ENCODE measurements at regions not wholly inside any gene's neighbourhood (a gene's known extent, or its start where the extent isn't known, plus 50 kb on each side); places are given as distances from the start of the nearest gene placed in this dataset.
"Not testable (repeated sequence)": the region's sequence is repeated elsewhere in the genome, so short reads cannot be mapped to it uniquely, and the experiment has no call there.

- Histone ChIP-seq H3K4me3 (ENCODE audit: low read length in 2 of 2) (no peak overlapping the region), H3K4me1 (ENCODE audit: control insufficient read depth in 1 of 2, insufficient read depth in 2 of 2, low read length in 2 of 2) (no peaks in the 10 kb centered on the region), H3K9me3 (ENCODE audit: control insufficient read depth, low read length) (no peaks in the 10 kb centered on the region), H3K27me3 (ENCODE audit: control insufficient read depth in 1 of 2, insufficient read depth in 2 of 2, low read length in 1 of 2) (no peaks in the 10 kb centered on the region), H3K36me3 (ENCODE audit: control insufficient read depth in 1 of 2, insufficient read depth in 2 of 2, low read length in 1 of 2) (no peaks in the 10 kb centered on the region), H3K27ac (ENCODE audit: low read depth in 1 of 2, low read length in 2 of 2) (no peak overlapping the region)
- intact Hi-C loops (cut with DNase I): no loop called here
- WGBS, 2 donors: 48 to 62% methylated on average over 5 of the region's 5 CpGs
- ATAC-seq (ENCODE audit: low FRiP score) (no peak), DNase-seq (no peak)
These were observed 61.0 kb upstream of the PELI2 start for GRCh38 chr14:56057071-56057741.

GRCh38 chr14:56057767-56058166 is 60.4 kb upstream of the PELI2 start:
- H3K4me3 ChIP-seq (ENCODE audit: low read length in 2 of 2): no peak overlapping the region
- no peak for DNase-seq
- WGBS, 2 donors: 71 to 73% methylated on average over 5 of the region's 5 CpGs

GRCh38 chr14:56059054-56059453 is 59.2 kb upstream of the PELI2 start:
- no peaks in the 10 kb centered on the region for H3K36me3 ChIP-seq (ENCODE audit: control insufficient read depth in 1 of 2, insufficient read depth in 2 of 2, low read length in 1 of 2)
- H3K9me3 ChIP-seq (ENCODE audit: control insufficient read depth, low read length): no peaks in the 10 kb centered on the region
- H3K4me1 ChIP-seq (ENCODE audit: control insufficient read depth in 1 of 2, insufficient read depth in 2 of 2, low read length in 2 of 2): no peaks in the 10 kb centered on the region
- no peaks in the 10 kb centered on the region for H3K27me3 ChIP-seq (ENCODE audit: control insufficient read depth in 1 of 2, insufficient read depth in 2 of 2, low read length in 1 of 2)
- no peak overlapping the region for H3K27ac ChIP-seq (ENCODE audit: low read depth in 1 of 2, low read length in 2 of 2)
- no peak overlapping the region for H3K4me3 ChIP-seq (ENCODE audit: low read length in 2 of 2)
- DNase-seq (no peak), ATAC-seq (ENCODE audit: low FRiP score) (no peak)
- WGBS, 2 donors: 66 to 70% methylated on average over 4 of the region's 4 CpGs
- intact Hi-C loops (cut with DNase I): no loop called here

More at GRCh38 chr14:56057767-56058166, 60.4 kb upstream of the PELI2 start:
- H3K4me1 ChIP-seq (ENCODE audit: control insufficient read depth in 1 of 2, insufficient read depth in 2 of 2, low read length in 2 of 2): no peaks in the 10 kb centered on the region
- no peak for ATAC-seq (ENCODE audit: low FRiP score)
- no peaks in the 10 kb centered on the region for H3K27me3 ChIP-seq (ENCODE audit: control insufficient read depth in 1 of 2, insufficient read depth in 2 of 2, low read length in 1 of 2)
- intact Hi-C loops (cut with DNase I): no loop called here
- H3K9me3 ChIP-seq (ENCODE audit: control insufficient read depth, low read length): no peaks in the 10 kb centered on the region
- no peak overlapping the region for H3K27ac ChIP-seq (ENCODE audit: low read depth in 1 of 2, low read length in 2 of 2)
- H3K36me3 ChIP-seq (ENCODE audit: control insufficient read depth in 1 of 2, insufficient read depth in 2 of 2, low read length in 1 of 2): no peaks in the 10 kb centered on the region

- Histone ChIP-seq H3K36me3 (ENCODE audit: control insufficient read depth in 1 of 2, insufficient read depth in 2 of 2, low read length in 1 of 2) (no peaks in the 10 kb centered on the region), H3K4me3 (ENCODE audit: low read length in 2 of 2) (no peak overlapping the region), H3K27ac (ENCODE audit: low read depth in 1 of 2, low read length in 2 of 2) (no peak overlapping the region), H3K4me1 (ENCODE audit: control insufficient read depth in 1 of 2, insufficient read depth in 2 of 2, low read length in 2 of 2) (no peaks in the 10 kb centered on the region), H3K9me3 (ENCODE audit: control insufficient read depth, low read length) (no peaks in the 10 kb centered on the region), H3K27me3 (ENCODE audit: control insufficient read depth in 1 of 2, insufficient read depth in 2 of 2, low read length in 1 of 2) (no peaks in the 10 kb centered on the region)
- intact Hi-C loops (cut with DNase I): no loop called here
- no peak for DNase-seq
- 55 to 65% methylated on average over 4 of the region's 4 CpGs for WGBS, 2 donors
- no peak for ATAC-seq (ENCODE audit: low FRiP score)
These were observed 57.2 kb upstream of the PELI2 start for GRCh38 chr14:56061051-56061450.

GRCh38 chr14:56063131-56063530 is 55.1 kb upstream of the PELI2 start:
- Histone ChIP-seq H3K27me3 (ENCODE audit: control insufficient read depth in 1 of 2, insufficient read depth in 2 of 2, low read length in 1 of 2) (no peaks in the 10 kb centered on the region), H3K36me3 (ENCODE audit: control insufficient read depth in 1 of 2, insufficient read depth in 2 of 2, low read length in 1 of 2) (no peaks in the 10 kb centered on the region), H3K27ac (ENCODE audit: low read depth in 1 of 2, low read length in 2 of 2) (no peak overlapping the region), H3K9me3 (ENCODE audit: control insufficient read depth, low read length) (no peaks in the 10 kb centered on the region), H3K4me1 (ENCODE audit: control insufficient read depth in 1 of 2, insufficient read depth in 2 of 2, low read length in 2 of 2) (no peaks in the 10 kb centered on the region), H3K4me3 (ENCODE audit: low read length in 2 of 2) (no peak overlapping the region)
- intact Hi-C loops (cut with DNase I): no loop called here
- no peak for ATAC-seq (ENCODE audit: low FRiP score)
- DNase-seq: no peak
- 83 to 86% methylated on average over 4 of the region's 4 CpGs for WGBS, 2 donors

GRCh38 chr14:56064513-56064912 is 53.7 kb upstream of the PELI2 start:
- intact Hi-C loops (cut with DNase I): no loop called here
- WGBS, 2 donors: 54 to 72% methylated on average over 4 to 5 of the region's 5 CpGs
- H3K9me3 ChIP-seq (ENCODE audit: control insufficient read depth, low read length): no peaks in the 10 kb centered on the region
- H3K4me3 ChIP-seq (ENCODE audit: low read length in 2 of 2): no peak overlapping the region
- no peaks in the 10 kb centered on the region for H3K27me3 ChIP-seq (ENCODE audit: control insufficient read depth in 1 of 2, insufficient read depth in 2 of 2, low read length in 1 of 2)
- DNase-seq (no peak), ATAC-seq (ENCODE audit: low FRiP score) (no peak)
- H3K27ac ChIP-seq (ENCODE audit: low read depth in 1 of 2, low read length in 2 of 2): no peak overlapping the region
- no peaks in the 10 kb centered on the region for H3K4me1 ChIP-seq (ENCODE audit: control insufficient read depth in 1 of 2, insufficient read depth in 2 of 2, low read length in 2 of 2)
- H3K36me3 ChIP-seq (ENCODE audit: control insufficient read depth in 1 of 2, insufficient read depth in 2 of 2, low read length in 1 of 2): no peaks in the 10 kb centered on the region

- H3K27me3 ChIP-seq (ENCODE audit: control insufficient read depth in 1 of 2, insufficient read depth in 2 of 2, low read length in 1 of 2); H3K4me3 ChIP-seq (ENCODE audit: low read length in 2 of 2); H3K27ac ChIP-seq (ENCODE audit: low read depth in 1 of 2, low read length in 2 of 2); intact Hi-C loops (cut with DNase I); H3K9me3 ChIP-seq (ENCODE audit: control insufficient read depth, low read length); H3K36me3 ChIP-seq (ENCODE audit: control insufficient read depth in 1 of 2, insufficient read depth in 2 of 2, low read length in 1 of 2); H3K4me1 ChIP-seq (ENCODE audit: control insufficient read depth in 1 of 2, insufficient read depth in 2 of 2, low read length in 2 of 2); DNase-seq; ATAC-seq (ENCODE audit: low FRiP score): not testable (repeated sequence)
- 91% methylated on average over 4 of the region's 4 CpGs for WGBS, 2 donors
These were observed 53.0 kb upstream of the PELI2 start for GRCh38 chr14:56065199-56065598.

- DNase-seq (no peak), ATAC-seq (ENCODE audit: low FRiP score) (no peak)
- intact Hi-C loops (cut with DNase I): no loop called here
- 91 to 92% methylated on average over 5 of the region's 5 CpGs for WGBS, 2 donors
- no peaks in the 10 kb centered on the region for H3K4me1 ChIP-seq (ENCODE audit: control insufficient read depth in 1 of 2, insufficient read depth in 2 of 2, low read length in 2 of 2)
- H3K27ac ChIP-seq (ENCODE audit: low read depth in 1 of 2, low read length in 2 of 2): no peak overlapping the region
- no peaks in the 10 kb centered on the region for H3K9me3 ChIP-seq (ENCODE audit: control insufficient read depth, low read length)
- H3K36me3 ChIP-seq (ENCODE audit: control insufficient read depth in 1 of 2, insufficient read depth in 2 of 2, low read length in 1 of 2): no peaks in the 10 kb centered on the region
- no peak overlapping the region for H3K4me3 ChIP-seq (ENCODE audit: low read length in 2 of 2)
- H3K27me3 ChIP-seq (ENCODE audit: control insufficient read depth in 1 of 2, insufficient read depth in 2 of 2, low read length in 1 of 2): no peaks in the 10 kb centered on the region
These were observed 52.5 kb upstream of the PELI2 start for GRCh38 chr14:56065621-56066290.
